Peyer's patch (tissue), 4 donors: ENCODE measurements at regions not wholly inside any gene's neighbourhood (a gene's known extent, or its start where the extent isn't known, plus 50 kb on each side); places are given as distances from the start of the nearest gene placed in this dataset.

Experiments
- POLR2A ChIP-seq, 2 donors: fragments of 450-650 bp; IDR thresholded peaks; one replicate each; pipeline ENCODE4 v1.5.1; 2017; ENCODE audit warnings: antibody characterized with exemption in 2 of 2, mild to moderate bottlenecking in 2 of 2, moderate library complexity in 2 of 2
- TF ChIP-seq, protein P1 (sequence below), 6 experiments: fragments of 450-650 bp in 4 of 6; fragments of 200-600 bp in 2 of 6; sonication (generic) in 1 of 6; IDR thresholded peaks; one replicate each; pipeline ENCODE4 v1.5.1; 2017 to 2019; ENCODE audit warnings: antibody characterized with exemption in 6 of 6, mild to moderate bottlenecking in 3 of 6, moderate library complexity in 1 of 6

DNA sequence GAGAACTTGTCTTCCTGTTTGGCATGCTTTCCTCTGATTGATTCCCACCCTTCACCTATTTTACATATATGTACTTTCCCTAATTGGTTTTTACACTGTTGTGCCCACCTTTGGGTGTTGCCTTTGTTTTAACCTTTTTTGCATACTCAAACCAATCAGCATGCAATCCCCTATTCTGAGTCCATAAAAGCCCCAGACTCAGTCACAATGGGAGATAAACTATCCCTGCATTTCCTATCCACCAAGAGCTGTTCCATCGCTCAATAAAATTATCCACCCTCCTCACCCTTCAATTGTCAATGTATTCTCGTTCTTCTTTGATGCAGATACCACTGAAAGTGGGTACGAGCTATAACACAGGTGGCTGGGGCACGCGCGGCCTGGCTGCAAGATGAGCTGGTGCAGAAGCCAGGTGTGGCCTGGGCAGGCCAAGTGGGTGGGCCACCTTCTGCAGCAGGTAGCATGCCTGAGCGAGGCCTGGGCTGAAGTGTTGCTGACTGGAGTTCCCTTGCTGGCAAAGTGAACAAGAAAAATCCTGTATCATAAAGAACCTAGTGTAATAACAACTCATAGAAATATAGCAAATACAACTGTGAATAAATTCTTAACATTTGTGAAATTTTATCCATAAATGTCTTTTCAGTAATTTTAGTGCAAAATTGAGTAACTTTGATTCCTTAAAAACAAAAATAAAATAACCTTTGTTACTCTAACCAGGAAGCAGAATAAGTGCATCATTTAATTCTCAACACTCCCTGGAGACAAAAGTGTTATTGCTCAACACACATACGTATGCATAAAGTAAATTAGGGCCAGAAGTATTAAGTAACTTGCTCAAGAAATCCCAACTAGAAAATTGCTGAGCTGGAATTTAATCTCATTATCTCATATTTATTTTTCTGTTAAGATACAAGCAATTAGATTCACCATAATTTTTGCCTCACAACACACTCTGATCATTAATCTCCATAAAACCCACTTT is 685.3 kb upstream of the EDIL3 start:
- no peak for TF ChIP-seq POLR2A (IDR thresholded peaks at IDR 0.05)
- TF ChIP-seq, protein P1, sequence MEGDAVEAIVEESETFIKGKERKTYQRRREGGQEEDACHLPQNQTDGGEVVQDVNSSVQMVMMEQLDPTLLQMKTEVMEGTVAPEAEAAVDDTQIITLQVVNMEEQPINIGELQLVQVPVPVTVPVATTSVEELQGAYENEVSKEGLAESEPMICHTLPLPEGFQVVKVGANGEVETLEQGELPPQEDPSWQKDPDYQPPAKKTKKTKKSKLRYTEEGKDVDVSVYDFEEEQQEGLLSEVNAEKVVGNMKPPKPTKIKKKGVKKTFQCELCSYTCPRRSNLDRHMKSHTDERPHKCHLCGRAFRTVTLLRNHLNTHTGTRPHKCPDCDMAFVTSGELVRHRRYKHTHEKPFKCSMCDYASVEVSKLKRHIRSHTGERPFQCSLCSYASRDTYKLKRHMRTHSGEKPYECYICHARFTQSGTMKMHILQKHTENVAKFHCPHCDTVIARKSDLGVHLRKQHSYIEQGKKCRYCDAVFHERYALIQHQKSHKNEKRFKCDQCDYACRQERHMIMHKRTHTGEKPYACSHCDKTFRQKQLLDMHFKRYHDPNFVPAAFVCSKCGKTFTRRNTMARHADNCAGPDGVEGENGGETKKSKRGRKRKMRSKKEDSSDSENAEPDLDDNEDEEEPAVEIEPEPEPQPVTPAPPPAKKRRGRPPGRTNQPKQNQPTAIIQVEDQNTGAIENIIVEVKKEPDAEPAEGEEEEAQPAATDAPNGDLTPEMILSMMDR (IDR thresholded peaks at IDR 0.05) = no peak
